Right lobe of liver (tissue), 6 donors: ENCODE measurements at regions not wholly inside any gene's neighbourhood (a gene's known extent, or its start where the extent isn't known, plus 50 kb on each side); places are given as distances from the start of the nearest gene placed in this dataset.
A peak's percentile ranks its signal among the peaks of the same experiment; 100 is the strongest.

Experiments
- ATAC-seq, 4 donors: fragments of 200-7000 bp; cut with Tn5 transposase; one replicate each; pipeline ENCODE4 v1.9.1; 2020; ENCODE audit warnings: mild to moderate bottlenecking in 4 of 4, moderate library complexity in 4 of 4
- DNase-seq, 3 donors: peaks; one replicate each; pipeline ENCODE4 v3.0.0-alpha.2; 2020
- H3K27ac ChIP-seq, 3 donors: fragments of 200-600 bp; one replicate each; pipeline ENCODE4 v1.8.0; 2022
- H3K27me3 ChIP-seq, 2 donors: fragments of 200-600 bp; one replicate each; pipeline ENCODE4 v1.8.0; 2022
- H3K36me3 ChIP-seq, 4 donors: fragments of 200-600 bp; sonication (generic) in 1 of 4; one replicate each; pipeline versions ENCODE4 v1.5.1 to v1.8.0; 2017 to 2022; ENCODE audit warnings: control low read depth in 1 of 4
- H3K4me1 ChIP-seq, 4 donors: fragments of 200-600 bp; sonication (generic) in 1 of 4; one replicate each; pipeline versions ENCODE4 v1.5.1 to v1.8.0; 2017 to 2022; ENCODE audit warnings: control low read depth in 1 of 4
- H3K4me3 ChIP-seq, 3 donors: fragments of 200-600 bp; one replicate each; pipeline ENCODE4 v1.8.0; 2022
- H3K9me3 ChIP-seq, 4 donors: fragments of 200-600 bp; sonication (generic) in 1 of 4; one replicate each; pipeline versions ENCODE4 v1.5.1 to v1.8.0; 2017 to 2022; ENCODE audit warnings: control low read depth in 1 of 4
- CTCF ChIP-seq, 4 donors: fragments of 200-600 bp in 3 of 4; fragments of 450-650 bp in 1 of 4; IDR thresholded peaks; one replicate each; pipeline versions ENCODE4 v1.5.1 to v1.8.0; 2016 to 2022; ENCODE audit warnings: antibody characterized with exemption in 4 of 4, mild to moderate bottlenecking in 2 of 4
- POLR2A ChIP-seq: fragments of 450-650 bp; IDR thresholded peaks from one replicate; pipeline ENCODE4 v1.6.1; 2017; ENCODE audit warnings: antibody characterized with exemption, mild to moderate bottlenecking
- WGBS: methylation state at CpG from one replicate; pipeline ENCODE4 v1.1.6; 2018; ENCODE audit warnings: low coverage, low lambda C conversion rate; ENCODE audit not compliant: insufficient coverage; ENCODE audit errors: missing lambda C conversion rate; 5-methylcytosine and 5-hydroxymethylcytosine counted together
- intact Hi-C, 2 donors: fragments of 100-400 bp; cut with DNase I; formaldehyde crosslinking; loops; one replicate each; pipeline versions ENCODE4 v1.11.2 to v1.14.1; 2022
- donor health status: DM: no; HTN: yes; CAD: no.
- donor health status: DM: no; HTN: no; CAD: no.
- donor health status: DM: no; HTN: no; CAD: no.
- donor health status: DM: no; HTN: yes; CAD: no.
- donor health status: DM: no; HTN: yes; CAD: no.

DNA sequence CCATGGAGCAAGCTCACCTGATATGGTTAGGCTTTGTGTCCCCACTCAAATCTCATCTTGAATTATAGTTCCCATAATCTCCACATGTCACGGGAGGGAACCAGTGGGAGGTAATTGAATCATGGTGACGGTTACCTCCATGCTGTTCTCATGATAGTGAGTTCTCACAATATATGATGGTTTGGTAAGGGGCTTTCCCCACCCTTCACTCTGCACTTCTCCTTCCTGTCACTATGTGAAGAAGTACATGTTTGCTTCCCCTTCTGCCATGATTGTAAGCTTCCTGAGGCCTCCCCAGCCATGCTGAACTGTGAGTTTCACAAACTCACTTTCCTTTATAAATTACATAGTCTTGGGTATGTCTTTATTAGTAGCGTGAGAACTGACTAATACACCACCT is 435.7 kb upstream of the ID2 start:
- H3K27me3 ChIP-seq, result no peaks in the 10 kb centered on the region
- H3K27ac ChIP-seq, result no peak overlapping the region
- no peak for TF ChIP-seq POLR2A
- no peak for TF ChIP-seq CTCF (IDR thresholded peaks at IDR 0.05)
- H3K4me1 ChIP-seq, result peaks cover 0 to 25% (median 12%) of the 10 kb centered on the region in 4 donors
- no peak for DNase-seq
- WGBS, result 100% methylated on average over 2 of the region's 3 CpGs
- no peaks in the 10 kb centered on the region for H3K36me3 ChIP-seq
- intact Hi-C loops, result no loop called here
- no peaks in the 10 kb centered on the region for H3K9me3 ChIP-seq
- no peak for ATAC-seq
- no peak overlapping the region for H3K4me3 ChIP-seq

GRCh38 chr2:8247905-8248622 is 433.8 kb upstream of the ID2 start:
- TF ChIP-seq POLR2A, result no peak
- no peak for TF ChIP-seq CTCF (IDR thresholded peaks at IDR 0.05)
- ATAC-seq, result no peak
- Histone ChIP-seq H3K36me3 (no peaks in the 10 kb centered on the region), H3K4me1 (peaks cover 0 to 11% (median 5%) of the 10 kb centered on the region in 4 donors), H3K27me3 (no peaks in the 10 kb centered on the region), H3K9me3 (no peaks in the 10 kb centered on the region), H3K4me3 (no peak overlapping the region), H3K27ac (peak overlapping the region; percentile 59 to 78 (median 59))
- no peak for DNase-seq
- intact Hi-C loops, result no loop called here
- 78% methylated on average over 8 of the region's 11 CpGs for WGBS

DNA sequence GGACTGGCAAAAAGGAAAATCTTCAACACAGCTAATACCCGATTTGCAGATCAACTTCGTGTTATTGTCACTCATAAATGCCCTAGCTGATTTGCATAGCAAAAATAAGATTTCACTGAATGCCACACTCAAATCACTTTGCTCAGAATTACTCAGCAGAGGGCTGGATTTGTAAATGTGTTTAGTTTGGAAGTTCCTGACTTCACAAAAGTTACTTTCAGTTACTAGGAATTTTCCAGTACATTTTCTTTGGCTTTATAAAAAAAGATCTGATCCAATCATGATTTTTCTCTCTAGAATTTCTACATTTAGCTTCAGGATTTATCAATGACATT is 433.3 kb upstream of the ID2 start:
- Histone ChIP-seq H3K27me3 (no peaks in the 10 kb centered on the region), H3K4me1 (peaks cover 0 to 8% (median 3%) of the 10 kb centered on the region in 4 donors), H3K36me3 (no peaks in the 10 kb centered on the region), H3K4me3 (no peak overlapping the region), H3K9me3 (no peaks in the 10 kb centered on the region), H3K27ac (peak overlapping the region; percentile 59 to 78 (median 59))
- TF ChIP-seq CTCF (IDR thresholded peaks at IDR 0.05) (no peak), POLR2A (no peak)
- 46% methylated on average over 2 of the region's 2 CpGs for WGBS
- DNase-seq (no peak), ATAC-seq (peak in 1 of 4 donors; percentile 20)
- intact Hi-C loops, result no loop called here

DNA sequence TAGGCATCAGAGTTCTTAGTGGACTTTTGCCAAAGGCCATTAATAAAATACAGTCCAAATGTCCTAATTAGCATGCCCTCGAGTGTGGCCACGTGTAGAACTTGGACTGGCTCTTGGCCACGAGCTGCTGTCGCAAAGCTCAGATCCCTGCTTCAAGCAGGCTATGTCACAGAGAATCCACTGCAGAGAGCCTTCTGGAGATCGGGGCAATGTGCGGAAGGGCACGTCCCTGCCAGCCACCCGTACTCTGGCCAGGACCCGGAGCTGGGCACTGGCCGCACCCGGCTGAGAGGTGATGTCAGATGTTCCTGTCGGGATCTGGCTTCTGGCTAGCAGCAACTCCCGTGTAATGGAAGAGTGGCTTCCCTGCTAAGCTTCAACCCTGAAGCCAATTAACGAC is 432.7 kb upstream of the ID2 start:
- 31% methylated on average over 2 of the region's 14 CpGs for WGBS
- intact Hi-C loops, result no loop called here
- peak; percentile 90 to 91 (median 90) for DNase-seq
- Histone ChIP-seq H3K27ac (peak overlapping the region; percentile 59 to 78 (median 59)), H3K9me3 (no peaks in the 10 kb centered on the region), H3K27me3 (no peaks in the 10 kb centered on the region), H3K4me1 (peaks cover 0 to 8% (median 3%) of the 10 kb centered on the region in 4 donors), H3K36me3 (no peaks in the 10 kb centered on the region), H3K4me3 (no peak overlapping the region)
- TF ChIP-seq POLR2A (no peak), CTCF (IDR thresholded peaks at IDR 0.05) (no peak)
- ATAC-seq, result peak; percentile 94 to 98 (median 96)
